Tibial nerve (tissue), 4 donors: ENCODE measurements at regions not wholly inside any gene's neighbourhood (a gene's known extent, or its start where the extent isn't known, plus 50 kb on each side); places are given as distances from the start of the nearest gene placed in this dataset.

Experiments
- CTCF ChIP-seq, 5 experiments: fragments of 200-600 bp in 3 of 5; fragments of 450-650 bp in 2 of 5; sonication (generic) in 3 of 5; IDR thresholded peaks; one replicate each; pipeline ENCODE4 v1.5.1; 2016 to 2019; ENCODE audit warnings: antibody characterized with exemption in 5 of 5, mild to moderate bottlenecking in 3 of 5, moderate library complexity in 2 of 5
- EP300 ChIP-seq, 2 donors: sonication (generic); formaldehyde crosslinking; IDR thresholded peaks; one replicate each; pipeline ENCODE4 v1.6.1; 2017; ENCODE audit warnings: antibody characterized with exemption in 2 of 2, mild to moderate bottlenecking in 1 of 2
- POLR2A ChIP-seq, 2 donors: fragments of 450-650 bp; IDR thresholded peaks; one replicate each; pipeline ENCODE4 v1.6.1; 2017; ENCODE audit warnings: antibody characterized with exemption in 2 of 2, mild to moderate bottlenecking in 2 of 2, moderate library complexity in 2 of 2

DNA sequence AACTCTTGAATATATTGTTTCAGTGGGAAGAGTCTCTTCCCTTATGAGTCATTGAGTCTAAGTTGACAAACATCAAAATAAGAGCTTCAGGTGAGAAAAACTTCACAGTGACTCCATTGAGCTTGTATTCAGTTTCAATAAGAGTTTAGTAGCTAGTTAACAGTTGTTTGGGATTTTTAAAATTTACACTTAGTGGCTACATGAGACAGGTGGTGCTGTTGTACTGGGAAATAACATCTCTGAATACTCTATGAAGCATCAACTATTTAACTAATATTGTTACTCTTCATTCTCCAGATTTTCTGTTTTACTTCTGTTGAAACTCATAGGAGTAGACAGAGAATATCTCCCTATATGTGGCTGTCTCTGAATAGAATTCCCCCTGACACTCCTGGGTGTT is 1609.1 kb downstream of the C4orf33 start:
- no peak for TF ChIP-seq POLR2A (IDR thresholded peaks at IDR 0.05)
- no peak for TF ChIP-seq CTCF (IDR thresholded peaks at IDR 0.05)
- no peak for TF ChIP-seq EP300 (IDR thresholded peaks at IDR 0.05)
